ENCODE measurements at regions not wholly inside any gene's neighbourhood (a gene's known extent, or its start where the extent isn't known, plus 50 kb on each side); places are given as distances from the start of the nearest gene placed in this dataset.

GRCh38 chr9:529731-530130 is 311.8 kb upstream of the DMRT1 start:
- Mint-ChIP-seq H3K36me3 (ENCODE audit: unreplicated experiment) (no peaks in the 10 kb centered on the region), H3K9me3 (ENCODE audit: unreplicated experiment) (no peaks in the 10 kb centered on the region), H3K4me3 (ENCODE audit: unreplicated experiment) (no peak overlapping the region)

GRCh38 chr9:530681-531080 is 310.8 kb upstream of the DMRT1 start:
- Mint-ChIP-seq H3K9me3 (ENCODE audit: unreplicated experiment) (no peaks in the 10 kb centered on the region), H3K27ac (ENCODE audit: unreplicated experiment) (no peak overlapping the region), H3K4me3 (ENCODE audit: unreplicated experiment) (no peak overlapping the region), H3K36me3 (ENCODE audit: unreplicated experiment) (no peaks in the 10 kb centered on the region), H3K4me1 (ENCODE audit: unreplicated experiment) (no peaks in the 10 kb centered on the region), H3K27me3 (ENCODE audit: unreplicated experiment) (peaks cover 2% of the 10 kb centered on the region)
- no peak for DNase-seq (ENCODE audit: extremely low spot score, unreplicated experiment)
- TF ChIP-seq CTCF (IDR thresholded peaks at IDR 0.05), result no peak

More at GRCh38 chr9:529731-530130, 311.8 kb upstream of the DMRT1 start:
- no peak for TF ChIP-seq CTCF (IDR thresholded peaks at IDR 0.05)
- Mint-ChIP-seq H3K27me3 (ENCODE audit: unreplicated experiment) (peaks cover 2% of the 10 kb centered on the region), H3K4me1 (ENCODE audit: unreplicated experiment) (no peaks in the 10 kb centered on the region), H3K27ac (ENCODE audit: unreplicated experiment) (no peak overlapping the region)
- DNase-seq (ENCODE audit: extremely low spot score, unreplicated experiment), result no peak

- DNase-seq (ENCODE audit: extremely low spot score, unreplicated experiment), result no peak
- Mint-ChIP-seq H3K36me3 (ENCODE audit: unreplicated experiment) (no peaks in the 10 kb centered on the region), H3K27me3 (ENCODE audit: unreplicated experiment) (peaks cover 2% of the 10 kb centered on the region), H3K4me1 (ENCODE audit: unreplicated experiment) (peaks cover 2% of the 10 kb centered on the region), H3K9me3 (ENCODE audit: unreplicated experiment) (no peaks in the 10 kb centered on the region), H3K27ac (ENCODE audit: unreplicated experiment) (no peak overlapping the region), H3K4me3 (ENCODE audit: unreplicated experiment) (no peak overlapping the region)
- TF ChIP-seq CTCF (IDR thresholded peaks at IDR 0.05), result no peak
Observed at GRCh38 chr9:532707-533106, 308.8 kb upstream of the DMRT1 start.

DNA sequence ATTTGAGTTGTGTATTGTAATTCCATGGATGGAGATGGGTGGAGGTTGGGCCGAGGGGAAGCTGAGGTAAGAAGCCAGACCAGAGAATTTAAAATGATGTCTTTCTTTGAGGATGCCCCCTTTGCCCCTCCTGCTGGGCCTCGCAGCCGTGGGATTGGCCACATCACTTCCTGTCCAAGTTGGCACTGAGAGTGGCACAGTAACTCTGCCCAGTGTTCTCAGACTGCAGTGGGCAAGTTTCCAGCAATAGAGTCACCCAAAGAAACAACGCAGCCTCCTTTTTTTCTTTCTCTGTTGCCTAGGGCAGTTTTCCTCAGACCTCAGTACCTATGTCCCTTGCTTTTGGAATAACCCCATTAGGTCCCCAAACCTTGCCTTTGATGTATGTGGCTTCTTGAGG is 306.6 kb upstream of the DMRT1 start:
- Mint-ChIP-seq H3K27me3 (ENCODE audit: unreplicated experiment) (peaks cover 2% of the 10 kb centered on the region), H3K9me3 (ENCODE audit: unreplicated experiment) (peaks cover under 1% of the 10 kb centered on the region), H3K4me3 (ENCODE audit: unreplicated experiment) (no peak overlapping the region), H3K36me3 (ENCODE audit: unreplicated experiment) (no peaks in the 10 kb centered on the region), H3K27ac (ENCODE audit: unreplicated experiment) (no peak overlapping the region), H3K4me1 (ENCODE audit: unreplicated experiment) (peaks cover 2% of the 10 kb centered on the region)
- DNase-seq (ENCODE audit: extremely low spot score, unreplicated experiment), result no peak
- no peak for TF ChIP-seq CTCF (IDR thresholded peaks at IDR 0.05)

DNA sequence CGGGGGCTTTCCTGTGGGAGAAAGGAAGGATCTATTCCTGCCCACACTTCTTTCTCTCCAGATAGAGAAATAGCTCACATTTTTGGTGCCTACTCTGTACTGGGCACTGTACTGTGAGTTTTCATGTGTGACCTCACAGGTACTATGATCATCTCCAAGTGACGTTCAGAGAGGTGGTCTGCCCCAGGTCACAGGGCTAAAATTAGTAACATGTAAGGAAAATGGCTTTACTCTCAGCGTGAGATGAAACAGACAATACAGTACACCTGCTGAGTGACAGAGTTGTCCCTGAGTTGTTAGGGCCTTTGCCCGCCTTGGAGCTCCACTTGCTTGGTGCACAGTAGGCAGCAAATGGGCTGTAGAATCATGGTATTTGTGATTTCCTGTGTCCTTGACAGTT is 306.1 kb upstream of the DMRT1 start:
- Mint-ChIP-seq H3K4me1 (ENCODE audit: unreplicated experiment) (peaks cover 2% of the 10 kb centered on the region), H3K4me3 (ENCODE audit: unreplicated experiment) (no peak overlapping the region), H3K9me3 (ENCODE audit: unreplicated experiment) (peaks cover 5% of the 10 kb centered on the region), H3K36me3 (ENCODE audit: unreplicated experiment) (no peaks in the 10 kb centered on the region), H3K27me3 (ENCODE audit: unreplicated experiment) (peaks cover 2% of the 10 kb centered on the region), H3K27ac (ENCODE audit: unreplicated experiment) (no peak overlapping the region)
- no peak for TF ChIP-seq CTCF (IDR thresholded peaks at IDR 0.05)
- DNase-seq (ENCODE audit: extremely low spot score, unreplicated experiment), result no peak

Measured in osteocyte (in vitro differentiated cells).